Astrocyte (in vitro differentiated cells and primary cell): ENCODE measurements at regions not wholly inside any gene's neighbourhood (a gene's known extent, or its start where the extent isn't known, plus 50 kb on each side); places are given as distances from the start of the nearest gene placed in this dataset.
"Not testable (repeated sequence)": the region's sequence is repeated elsewhere in the genome, so short reads cannot be mapped to it uniquely, and the experiment has no call there.

Source experiments
- DNase-seq: peaks from one replicate; pipeline ENCODE4 v3.0.0-alpha.2; 2010; ENCODE audit warnings: low read depth
- FAIRE-seq: peaks from 2 replicates; lab custom pipeline; 2011; peaks lifted over from hg19 to GRCh38; lab: Jason Lieb, UNC
- H2AFZ ChIP-seq: 2 replicates; pipeline ENCODE4 v1.6.0; 2012; ENCODE audit warnings: low read depth, low read length, inconsistent platforms
- H3K27ac ChIP-seq: 2 replicates; pipeline ENCODE4 v1.5.1; 2011; ENCODE audit warnings: low read depth, low read length, inconsistent platforms
- H3K27me3 ChIP-seq: 2 replicates; pipeline ENCODE4 v1.6.0; 2011; ENCODE audit warnings: low read length, inconsistent platforms; ENCODE audit not compliant: insufficient read depth
- H3K36me3 ChIP-seq: 2 replicates; pipeline ENCODE4 v1.5.1; 2011; ENCODE audit warnings: low read length, inconsistent platforms; ENCODE audit not compliant: insufficient read depth
- H3K4me1 ChIP-seq: 2 replicates; pipeline ENCODE4 v1.5.1; 2011; ENCODE audit warnings: low read length, inconsistent platforms; ENCODE audit not compliant: insufficient read depth
- H3K4me2 ChIP-seq: 2 replicates; pipeline ENCODE4 v1.6.0; 2012; ENCODE audit warnings: low read length, inconsistent platforms
- H3K4me3 ChIP-seq: 2 replicates; pipeline ENCODE4 v1.5.1; 2011; ENCODE audit warnings: low read depth, mild to moderate bottlenecking, low read length, inconsistent platforms; ENCODE audit not compliant: insufficient read depth
- H3K79me2 ChIP-seq: 2 replicates; pipeline ENCODE4 v1.6.0; 2012; ENCODE audit warnings: mild to moderate bottlenecking, low read length, inconsistent platforms; ENCODE audit not compliant: insufficient read depth
- H3K9ac ChIP-seq: 2 replicates; pipeline ENCODE4 v1.6.0; 2012; ENCODE audit warnings: mild to moderate bottlenecking, low read length, inconsistent platforms
- H3K9me3 ChIP-seq: 2 replicates; pipeline ENCODE4 v1.5.1; 2012; ENCODE audit warnings: low read depth, mild to moderate bottlenecking, low read length, inconsistent platforms; ENCODE audit not compliant: insufficient read depth
- H4K20me1 ChIP-seq: 2 replicates; pipeline ENCODE4 v1.6.0; 2012; ENCODE audit warnings: low read length, inconsistent platforms; ENCODE audit not compliant: insufficient read depth
- H3K27ac Mint-ChIP-seq: one replicate; pipeline ENCODE4 v1.8.0; 2021; ENCODE audit warnings: mild to moderate bottlenecking, mixed read lengths; ENCODE audit not compliant: unreplicated experiment
- H3K27me3 Mint-ChIP-seq: one replicate; pipeline ENCODE4 v1.8.0; 2021; ENCODE audit warnings: low read depth, mixed read lengths; ENCODE audit not compliant: unreplicated experiment
- H3K36me3 Mint-ChIP-seq: one replicate; pipeline ENCODE4 v1.8.0; 2021; ENCODE audit warnings: low read depth, mixed read lengths; ENCODE audit not compliant: unreplicated experiment
- H3K4me1 Mint-ChIP-seq: one replicate; pipeline ENCODE4 v1.8.0; 2021; ENCODE audit warnings: low read depth, mixed read lengths; ENCODE audit not compliant: unreplicated experiment
- H3K4me3 Mint-ChIP-seq: one replicate; pipeline ENCODE4 v1.8.0; 2021; ENCODE audit warnings: mild to moderate bottlenecking, moderate library complexity, mixed read lengths; ENCODE audit not compliant: unreplicated experiment
- H3K9me3 Mint-ChIP-seq: one replicate; pipeline ENCODE4 v1.8.0; 2021; ENCODE audit warnings: mild to moderate bottlenecking, mixed read lengths; ENCODE audit not compliant: unreplicated experiment
- CTCF ChIP-seq: IDR thresholded peaks from 2 replicates; pipeline ENCODE4 v1.5.1; 2011; ENCODE audit warnings: low read depth, mild to moderate bottlenecking, inconsistent platforms, low read length, moderate library complexity; ENCODE audit not compliant: insufficient read depth
- EZH2 ChIP-seq: IDR thresholded peaks from 2 replicates; pipeline ENCODE4 v1.6.1; 2012; ENCODE audit warnings: mild to moderate bottlenecking, low read length, inconsistent platforms; ENCODE audit not compliant: insufficient read depth

- H4K20me1 ChIP-seq: no peaks in the 10 kb centered on the region
- Mint-ChIP-seq H3K36me3 (no peaks in the 10 kb centered on the region), H3K27ac (no peak overlapping the region), H3K9me3 (no peaks in the 10 kb centered on the region), H3K4me1 (no peaks in the 10 kb centered on the region), H3K27me3 (peaks cover 4% of the 10 kb centered on the region), H3K4me3 (no peak overlapping the region)
- no peak overlapping the region for H3K4me3 ChIP-seq
- DNase-seq (no peak), FAIRE-seq (no peak)
- TF ChIP-seq CTCF (no peak), EZH2 (no peak)
- H3K27ac ChIP-seq: no peak overlapping the region
- H3K27me3 ChIP-seq: no peaks in the 10 kb centered on the region
- no peak overlapping the region for H3K4me2 ChIP-seq
- H3K4me1 ChIP-seq: peaks cover 2% of the 10 kb centered on the region
- no peak overlapping the region for H2AFZ ChIP-seq
- no peak overlapping the region for H3K9ac ChIP-seq
- H3K79me2 ChIP-seq: no peaks in the 10 kb centered on the region
- H3K9me3 ChIP-seq: no peaks in the 10 kb centered on the region
- H3K36me3 ChIP-seq: no peaks in the 10 kb centered on the region
These were observed 433.8 kb downstream of the FUT8 start for GRCh38 chr14:65846196-65846868.

DNA sequence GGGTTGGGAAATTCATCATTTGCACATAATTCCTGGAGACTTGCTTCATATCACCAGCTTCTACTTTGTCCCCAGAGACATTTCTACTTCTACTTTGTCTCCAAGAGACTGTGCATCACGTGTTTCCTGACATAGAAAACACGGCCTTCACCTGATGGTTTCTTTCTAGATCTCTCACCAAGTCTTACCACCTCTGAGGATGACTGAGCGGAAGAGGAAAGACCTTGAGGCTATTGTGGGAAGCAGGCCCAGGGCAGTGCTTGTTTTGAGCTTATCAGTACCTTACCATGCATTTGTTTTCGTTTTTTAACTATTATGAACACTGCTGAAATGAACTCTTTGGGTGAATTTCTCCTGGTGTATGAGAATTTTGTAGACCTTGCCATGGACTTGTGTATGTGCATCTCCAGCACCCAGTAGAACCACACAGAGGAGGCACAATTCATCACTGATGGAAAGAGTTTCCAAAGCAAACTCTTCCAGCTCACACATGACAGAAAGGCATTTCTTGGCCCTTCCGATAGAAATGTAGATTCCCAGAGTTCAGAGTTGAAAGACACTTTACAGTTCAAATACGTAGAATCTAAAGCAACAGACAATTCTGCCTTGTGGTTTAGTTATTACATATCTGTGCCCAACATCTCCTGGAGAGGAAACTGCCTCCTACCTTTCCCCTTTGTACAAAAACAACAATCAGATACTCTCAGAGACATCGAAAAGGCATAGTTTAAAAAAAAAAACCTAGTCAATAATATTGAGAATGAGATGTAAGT is 434.7 kb downstream of the FUT8 start:
- peaks cover 4% of the 10 kb centered on the region for H3K27me3 Mint-ChIP-seq
- DNase-seq (no peak), FAIRE-seq (no peak)
- Histone ChIP-seq H3K27me3 (no peaks in the 10 kb centered on the region), H3K9me3 (no peaks in the 10 kb centered on the region), H3K4me2 (no peak overlapping the region), H3K27ac (no peak overlapping the region), H4K20me1 (no peaks in the 10 kb centered on the region), H3K79me2 (no peaks in the 10 kb centered on the region), H3K36me3 (no peaks in the 10 kb centered on the region), H3K9ac (no peak overlapping the region), H2AFZ (no peak overlapping the region), H3K4me1 (peaks cover 2% of the 10 kb centered on the region), H3K4me3 (no peak overlapping the region)
- H3K4me3 Mint-ChIP-seq: no peak overlapping the region
- H3K9me3 Mint-ChIP-seq: no peaks in the 10 kb centered on the region
- H3K36me3 Mint-ChIP-seq: no peaks in the 10 kb centered on the region
- H3K27ac Mint-ChIP-seq: no peak overlapping the region
- H3K4me1 Mint-ChIP-seq: no peaks in the 10 kb centered on the region
- TF ChIP-seq CTCF: no peak

DNA sequence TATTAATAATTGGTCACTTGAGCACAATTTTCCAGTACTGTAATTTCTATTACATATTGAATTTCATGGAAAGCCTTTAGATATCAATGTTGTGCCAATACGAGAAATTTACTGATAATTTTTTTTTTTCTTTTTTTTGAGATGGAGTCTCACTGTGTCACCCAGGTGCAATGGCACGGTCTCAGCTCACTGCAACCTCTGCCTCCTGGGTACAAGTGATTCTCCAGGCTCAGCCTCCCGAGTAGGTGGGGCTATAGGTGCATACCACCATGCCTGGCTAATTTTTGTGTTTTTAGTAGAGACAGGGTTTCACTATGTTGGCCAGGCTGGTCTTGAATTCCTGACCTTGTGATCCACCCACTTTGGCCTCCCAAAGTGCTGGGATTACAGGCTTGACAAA is 435.4 kb downstream of the FUT8 start:
- not testable (repeated sequence) for FAIRE-seq, DNase-seq, H3K4me3 ChIP-seq, H3K9me3 ChIP-seq, H3K27me3 ChIP-seq, H3K9me3 Mint-ChIP-seq, H3K4me2 ChIP-seq, H3K27ac Mint-ChIP-seq, H3K27me3 Mint-ChIP-seq, H4K20me1 ChIP-seq, H3K9ac ChIP-seq, H3K4me3 Mint-ChIP-seq, H3K79me2 ChIP-seq, H3K4me1 Mint-ChIP-seq, H2AFZ ChIP-seq, H3K27ac ChIP-seq, H3K36me3 ChIP-seq, H3K36me3 Mint-ChIP-seq, H3K4me1 ChIP-seq
